Dendritic cell treated with granulocyte-macrophage colony-stimulating factor and Interleukin-4, amounts not matched to agents 40 ng/mL and 50 ng/mL, for 4 days (primary cell): ENCODE measurements at regions not wholly inside any gene's neighbourhood (a gene's known extent, or its start where the extent isn't known, plus 50 kb on each side); places are given as distances from the start of the nearest gene placed in this dataset.
"Not testable (repeated sequence)": the region's sequence is repeated elsewhere in the genome, so short reads cannot be mapped to it uniquely, and the experiment has no call there.

Experiments used
- H3K27ac Mint-ChIP-seq: one replicate; pipeline ENCODE4 v1.8.0; 2022; ENCODE audit warnings: mild to moderate bottlenecking, mixed read lengths
- H3K27me3 Mint-ChIP-seq: one replicate; pipeline ENCODE4 v1.8.0; 2022; ENCODE audit warnings: mild to moderate bottlenecking, mixed read lengths
- H3K36me3 Mint-ChIP-seq: one replicate; pipeline ENCODE4 v1.8.0; 2022; ENCODE audit warnings: low read depth, mixed read lengths
- H3K4me1 Mint-ChIP-seq: one replicate; pipeline ENCODE4 v1.8.0; 2022; ENCODE audit warnings: low read depth, mixed read lengths
- H3K4me3 Mint-ChIP-seq: one replicate; pipeline ENCODE4 v1.8.0; 2022; ENCODE audit warnings: mild to moderate bottlenecking, moderate library complexity, mixed read lengths
- H3K9me3 Mint-ChIP-seq: one replicate; pipeline ENCODE4 v1.8.0; 2022; ENCODE audit warnings: mixed read lengths
- intact Hi-C: fragments of 100-400 bp; cut with micrococcal nuclease; formaldehyde crosslinking; loops from one replicate; pipeline ENCODE4 v1.15.0; 2022

GRCh38 chr4:3612281-3612680 lies 80.1 kb upstream of the LRPAP1 start:
- Mint-ChIP-seq H3K4me3 (no peak overlapping the region), H3K27ac (no peak overlapping the region), H3K9me3 (peaks cover 26% of the 10 kb centered on the region), H3K27me3 (peaks cover 10% of the 10 kb centered on the region), H3K4me1 (no peaks in the 10 kb centered on the region), H3K36me3 (no peaks in the 10 kb centered on the region)
- intact Hi-C loops: no loop called here

- H3K36me3 Mint-ChIP-seq: no peaks in the 10 kb centered on the region
- peaks cover 10% of the 10 kb centered on the region for H3K27me3 Mint-ChIP-seq
- H3K27ac Mint-ChIP-seq: no peak overlapping the region
- intact Hi-C loops: no loop called here
- H3K4me3 Mint-ChIP-seq: no peak overlapping the region
- peaks cover 26% of the 10 kb centered on the region for H3K9me3 Mint-ChIP-seq
- no peaks in the 10 kb centered on the region for H3K4me1 Mint-ChIP-seq
Measured at GRCh38 chr4:3611778-3612177, 79.6 kb upstream of the LRPAP1 start.

- H3K4me3 Mint-ChIP-seq, H3K4me1 Mint-ChIP-seq, H3K36me3 Mint-ChIP-seq, H3K27me3 Mint-ChIP-seq, intact Hi-C loops, H3K27ac Mint-ChIP-seq: not testable (repeated sequence)
- peaks cover 26% of the 10 kb centered on the region for H3K9me3 Mint-ChIP-seq
Measured at GRCh38 chr4:3610851-3611250, 78.6 kb upstream of the LRPAP1 start.

- H3K4me1 Mint-ChIP-seq, H3K4me3 Mint-ChIP-seq, H3K36me3 Mint-ChIP-seq, H3K27me3 Mint-ChIP-seq, H3K27ac Mint-ChIP-seq, intact Hi-C loops: not testable (repeated sequence)
- H3K9me3 Mint-ChIP-seq: peaks cover 26% of the 10 kb centered on the region
Measured at GRCh38 chr4:3609905-3610304, 77.7 kb upstream of the LRPAP1 start.

- Mint-ChIP-seq H3K36me3 (no peaks in the 10 kb centered on the region), H3K9me3 (peaks cover 21% of the 10 kb centered on the region), H3K27ac (no peak overlapping the region), H3K27me3 (peaks cover 3% of the 10 kb centered on the region), H3K4me3 (no peak overlapping the region), H3K4me1 (no peaks in the 10 kb centered on the region)
- intact Hi-C loops: no loop called here
Measured at GRCh38 chr4:3607690-3608552, 75.7 kb upstream of the LRPAP1 start.

GRCh38 chr4:3606850-3607249 lies 74.6 kb upstream of the LRPAP1 start:
- H3K36me3 Mint-ChIP-seq, H3K27me3 Mint-ChIP-seq, intact Hi-C loops, H3K27ac Mint-ChIP-seq, H3K4me3 Mint-ChIP-seq, H3K4me1 Mint-ChIP-seq: not testable (repeated sequence)
- peaks cover 22% of the 10 kb centered on the region for H3K9me3 Mint-ChIP-seq

- H3K27ac Mint-ChIP-seq, H3K4me3 Mint-ChIP-seq, H3K27me3 Mint-ChIP-seq, H3K4me1 Mint-ChIP-seq, H3K36me3 Mint-ChIP-seq, intact Hi-C loops: not testable (repeated sequence)
- H3K9me3 Mint-ChIP-seq: peaks cover 24% of the 10 kb centered on the region
Measured at GRCh38 chr4:3606271-3606670, 74.0 kb upstream of the LRPAP1 start.

GRCh38 chr4:3605491-3605890 lies 73.3 kb upstream of the LRPAP1 start:
- Mint-ChIP-seq H3K36me3 (no peaks in the 10 kb centered on the region), H3K9me3 (peaks cover 17% of the 10 kb centered on the region), H3K4me3 (no peak overlapping the region), H3K4me1 (no peaks in the 10 kb centered on the region), H3K27me3 (peaks cover 1% of the 10 kb centered on the region), H3K27ac (no peak overlapping the region)
- intact Hi-C loops: no loop called here

- intact Hi-C loops, H3K27ac Mint-ChIP-seq, H3K4me1 Mint-ChIP-seq, H3K27me3 Mint-ChIP-seq, H3K9me3 Mint-ChIP-seq, H3K36me3 Mint-ChIP-seq, H3K4me3 Mint-ChIP-seq: not testable (repeated sequence)
Measured at GRCh38 chr4:3602886-3603645, 70.8 kb upstream of the LRPAP1 start.

GRCh38 chr4:3601992-3602391 lies 69.8 kb upstream of the LRPAP1 start:
- H3K9me3 Mint-ChIP-seq: peaks cover 8% of the 10 kb centered on the region
- H3K27me3 Mint-ChIP-seq: peaks cover 1% of the 10 kb centered on the region
- no peaks in the 10 kb centered on the region for H3K4me1 Mint-ChIP-seq
- intact Hi-C loops: no loop called here
- H3K4me3 Mint-ChIP-seq: no peak overlapping the region
- H3K27ac Mint-ChIP-seq: no peak overlapping the region
- H3K36me3 Mint-ChIP-seq: no peaks in the 10 kb centered on the region

- H3K27ac Mint-ChIP-seq, H3K4me1 Mint-ChIP-seq, intact Hi-C loops, H3K9me3 Mint-ChIP-seq, H3K27me3 Mint-ChIP-seq, H3K36me3 Mint-ChIP-seq, H3K4me3 Mint-ChIP-seq: not testable (repeated sequence)
Measured at GRCh38 chr4:3601108-3601690, 69.0 kb upstream of the LRPAP1 start.

- Mint-ChIP-seq H3K4me1 (no peaks in the 10 kb centered on the region), H3K9me3 (peaks cover 8% of the 10 kb centered on the region), H3K4me3 (no peak overlapping the region), H3K27me3 (peaks cover 3% of the 10 kb centered on the region), H3K27ac (no peak overlapping the region), H3K36me3 (no peaks in the 10 kb centered on the region)
- intact Hi-C loops: no loop called here
Measured at GRCh38 chr4:3599951-3600350, 67.7 kb upstream of the LRPAP1 start.

GRCh38 chr4:3598695-3599227 lies 66.5 kb upstream of the LRPAP1 start:
- Mint-ChIP-seq H3K36me3 (no peaks in the 10 kb centered on the region), H3K27ac (no peak overlapping the region), H3K27me3 (peaks cover 8% of the 10 kb centered on the region), H3K4me3 (no peak overlapping the region), H3K9me3 (peaks cover 8% of the 10 kb centered on the region), H3K4me1 (no peaks in the 10 kb centered on the region)
- intact Hi-C loops: no loop called here

GRCh38 chr4:3597896-3598505 lies 65.8 kb upstream of the LRPAP1 start:
- H3K36me3 Mint-ChIP-seq, H3K9me3 Mint-ChIP-seq, H3K27me3 Mint-ChIP-seq, H3K4me3 Mint-ChIP-seq, intact Hi-C loops, H3K27ac Mint-ChIP-seq, H3K4me1 Mint-ChIP-seq: not testable (repeated sequence)
